HG03175 (cell line): ENCODE measurements at regions not wholly inside any gene's neighbourhood (a gene's known extent, or its start where the extent isn't known, plus 50 kb on each side); places are given as distances from the start of the nearest gene placed in this dataset.
A peak's percentile ranks its signal among the peaks of the same experiment; 100 is the strongest.
"Not testable (repeated sequence)": the region's sequence is repeated elsewhere in the genome, so short reads cannot be mapped to it uniquely, and the experiment has no call there.

Experiments
- ATAC-seq: cut with Tn5 transposase; IDR thresholded peaks from one replicate; pipeline ENCODE4 v1.9.1; 2021; ENCODE audit warnings: mild to moderate bottlenecking, moderate library complexity; ENCODE audit not compliant: unreplicated experiment

- ATAC-seq: no peak
These were observed 57.8 kb downstream of the OR2B2 start for GRCh38 chr6:27854421-27854820.

- no peak for ATAC-seq
These were observed 60.8 kb downstream of the OR2B2 start for GRCh38 chr6:27851440-27851839.

GRCh38 chr6:27849001-27849400, 63.2 kb downstream of the OR2B2 start:
- ATAC-seq: not testable (repeated sequence)

DNA sequence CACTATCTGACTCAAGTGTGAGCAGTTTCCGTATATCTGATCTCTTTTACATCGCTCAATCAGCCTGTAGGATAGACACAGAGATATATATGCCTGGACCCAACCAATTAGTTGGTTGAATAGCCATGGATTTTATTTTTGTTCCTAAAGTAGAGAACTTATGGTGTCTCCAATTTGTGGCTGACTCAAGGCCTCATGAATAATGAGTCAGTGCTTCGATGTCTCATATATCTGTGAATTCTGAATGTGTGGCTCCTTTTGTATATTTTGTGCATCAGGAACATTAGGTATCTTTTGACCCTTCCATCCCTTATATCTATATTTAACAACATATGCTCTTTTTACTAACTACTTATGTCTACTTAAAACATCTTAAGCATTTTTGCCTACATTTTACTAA, 64.5 kb downstream of the OR2B2 start:
- no peak for ATAC-seq

DNA sequence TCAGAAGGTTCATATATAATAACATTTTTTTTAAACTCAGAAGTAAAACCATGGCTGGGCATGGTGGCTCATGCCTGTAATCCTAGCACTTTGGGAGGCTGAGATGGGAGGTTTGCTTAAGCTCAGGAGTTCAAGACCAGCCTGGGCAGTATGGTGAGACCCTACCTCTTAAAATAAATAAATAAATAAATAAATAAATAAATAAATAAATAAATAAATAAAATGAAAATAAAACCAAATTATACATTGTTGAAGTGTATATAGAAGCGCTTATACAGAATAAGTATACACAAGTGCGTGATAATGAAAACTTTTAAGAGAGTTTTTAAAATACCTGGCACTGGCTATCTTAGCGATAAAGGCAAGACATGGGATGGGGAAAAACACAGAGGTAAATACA, 71.6 kb downstream of the OR2B2 start:
- no peak for ATAC-seq

GRCh38 chr6:27839626-27840475, 72.3 kb downstream of the OR2B2 start:
- no peak for ATAC-seq

- ATAC-seq: no peak
These were observed 73.1 kb downstream of the OR2B2 start for GRCh38 chr6:27838945-27839625.

DNA sequence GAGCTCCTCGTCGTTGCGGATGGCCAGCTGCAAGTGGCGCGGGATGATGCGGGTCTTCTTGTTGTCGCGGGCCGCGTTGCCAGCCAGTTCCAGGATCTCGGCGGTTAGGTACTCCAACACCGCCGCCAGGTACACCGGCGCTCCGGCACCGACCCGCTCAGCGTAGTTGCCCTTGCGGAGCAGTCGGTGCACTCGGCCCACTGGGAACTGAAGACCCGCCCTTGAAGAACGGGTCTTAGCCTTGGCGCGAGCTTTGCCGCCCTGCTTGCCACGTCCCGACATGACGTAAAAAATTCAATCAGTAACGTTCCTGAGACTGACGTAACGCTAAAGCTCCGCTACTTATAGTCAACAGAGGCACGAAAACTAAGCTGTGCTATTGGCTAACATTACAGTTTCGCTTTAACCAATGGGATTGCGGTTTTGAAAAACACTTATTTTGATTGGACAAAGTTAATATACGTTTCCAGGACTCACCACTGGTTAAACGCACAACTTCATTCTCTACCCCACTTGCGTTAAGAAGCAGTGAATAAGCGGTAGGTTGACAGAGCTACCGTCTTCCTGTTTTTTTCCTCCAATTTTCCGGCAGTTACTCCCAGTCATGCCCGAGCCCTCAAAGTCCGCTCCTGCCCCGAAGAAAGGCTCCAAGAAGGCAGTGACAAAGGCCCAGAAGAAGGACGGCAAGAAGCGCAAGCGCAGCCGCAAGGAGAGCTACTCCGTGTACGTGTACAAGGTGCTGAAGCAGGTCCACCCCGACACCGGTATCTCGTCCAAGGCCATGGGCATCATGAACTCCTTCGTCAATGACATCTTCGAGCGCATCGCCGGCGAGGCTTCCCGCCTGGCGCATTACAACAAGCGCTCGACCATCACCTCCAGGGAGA, 73.9 kb downstream of the OR2B2 start:
- peak; percentile 76 for ATAC-seq

DNA sequence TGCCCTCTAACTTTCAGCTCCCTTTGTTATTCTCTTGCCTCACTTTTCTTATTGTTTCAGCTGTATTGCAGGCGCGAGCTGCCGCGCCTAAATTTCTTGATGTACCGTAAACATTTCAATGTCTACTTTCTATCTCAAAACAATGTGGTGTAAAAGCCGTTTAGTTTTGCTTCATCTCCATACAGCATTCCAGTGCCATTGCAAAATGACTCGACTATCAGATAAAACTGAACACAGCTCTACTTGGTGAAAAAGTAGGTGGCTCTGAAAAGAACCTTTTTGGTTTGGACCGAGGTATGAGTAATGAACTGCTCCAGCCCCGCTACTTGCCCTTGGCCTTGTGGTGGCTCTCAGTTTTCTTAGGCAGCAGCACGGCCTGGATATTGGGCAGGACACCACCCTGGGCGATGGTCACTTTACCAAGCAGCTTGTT, 74.6 kb downstream of the OR2B2 start:
- ATAC-seq: peak; percentile 6

DNA sequence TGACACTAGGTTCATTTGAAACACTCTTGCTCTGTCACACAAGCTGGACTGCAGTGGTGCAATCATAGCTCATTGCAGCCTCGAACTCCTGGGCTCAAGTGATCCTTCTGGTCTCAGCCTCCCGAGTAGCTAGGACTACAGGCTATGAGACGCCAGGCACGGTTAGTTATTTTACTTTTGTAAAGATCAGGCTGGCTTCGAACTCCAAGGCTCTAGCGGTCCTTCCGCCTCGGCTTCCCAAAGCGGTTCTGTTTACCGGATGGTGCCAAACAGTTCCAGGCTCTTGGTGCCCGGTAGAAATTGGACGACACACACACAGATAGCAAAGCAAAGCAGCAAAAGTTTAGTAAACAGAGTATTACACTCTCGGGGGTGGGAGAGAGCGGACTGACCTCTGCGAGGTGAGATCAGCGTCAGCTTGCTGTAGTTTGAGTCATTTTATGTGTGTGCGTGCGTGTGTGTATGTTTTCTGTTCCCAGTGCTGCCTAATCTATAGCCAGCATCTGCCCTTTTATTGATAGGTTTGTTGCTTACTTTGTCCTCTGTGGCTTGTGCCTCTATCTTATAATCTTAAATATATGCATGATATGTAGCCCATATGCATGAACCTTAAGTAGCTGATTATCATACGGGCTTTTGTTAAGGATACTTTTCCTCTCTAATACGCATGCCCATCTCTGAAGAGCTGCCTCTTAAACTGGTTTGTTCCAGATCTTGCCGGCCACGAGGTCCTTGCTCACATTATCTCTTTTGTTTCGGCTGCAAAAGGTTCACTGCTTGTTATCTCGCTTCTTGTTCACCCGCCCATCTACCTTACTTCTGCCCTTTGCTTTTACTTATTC, 75.2 kb downstream of the OR2B2 start:
- peak; percentile 42 for ATAC-seq

- no peak for ATAC-seq
These were observed 75.9 kb downstream of the OR2B2 start for GRCh38 chr6:27836141-27836782.

GRCh38 chr6:27834879-27835549, 77.2 kb downstream of the OR2B2 start:
- ATAC-seq: no peak

DNA sequence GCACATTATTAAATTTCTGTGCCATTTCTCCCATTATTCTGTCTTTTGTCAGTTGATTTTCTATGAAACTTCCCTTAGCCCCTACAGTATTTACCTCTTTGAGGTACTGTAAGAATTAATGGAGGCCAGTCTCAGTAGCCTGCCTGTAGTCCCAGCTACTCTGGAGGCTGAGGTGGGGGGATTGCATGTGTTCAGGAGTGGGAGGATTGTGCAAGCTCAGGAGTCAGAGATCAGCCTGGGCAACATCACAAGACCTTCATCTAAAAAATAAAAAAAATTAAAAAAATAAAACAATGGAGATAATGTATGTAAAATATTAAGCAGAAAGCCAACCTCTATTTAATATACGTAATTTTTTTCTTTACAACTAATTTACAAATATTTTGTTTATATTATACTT, 77.8 kb downstream of the OR2B2 start:
- ATAC-seq: no peak

- ATAC-seq: peak; percentile 82
These were observed 80.6 kb downstream of the OR2B2 start for GRCh38 chr6:27831434-27832081.

- ATAC-seq: peak; percentile 79
These were observed 81.4 kb downstream of the OR2B2 start for GRCh38 chr6:27830600-27831433.

- no peak for ATAC-seq
These were observed 82.0 kb downstream of the OR2B2 start for GRCh38 chr6:27830212-27830599.

DNA sequence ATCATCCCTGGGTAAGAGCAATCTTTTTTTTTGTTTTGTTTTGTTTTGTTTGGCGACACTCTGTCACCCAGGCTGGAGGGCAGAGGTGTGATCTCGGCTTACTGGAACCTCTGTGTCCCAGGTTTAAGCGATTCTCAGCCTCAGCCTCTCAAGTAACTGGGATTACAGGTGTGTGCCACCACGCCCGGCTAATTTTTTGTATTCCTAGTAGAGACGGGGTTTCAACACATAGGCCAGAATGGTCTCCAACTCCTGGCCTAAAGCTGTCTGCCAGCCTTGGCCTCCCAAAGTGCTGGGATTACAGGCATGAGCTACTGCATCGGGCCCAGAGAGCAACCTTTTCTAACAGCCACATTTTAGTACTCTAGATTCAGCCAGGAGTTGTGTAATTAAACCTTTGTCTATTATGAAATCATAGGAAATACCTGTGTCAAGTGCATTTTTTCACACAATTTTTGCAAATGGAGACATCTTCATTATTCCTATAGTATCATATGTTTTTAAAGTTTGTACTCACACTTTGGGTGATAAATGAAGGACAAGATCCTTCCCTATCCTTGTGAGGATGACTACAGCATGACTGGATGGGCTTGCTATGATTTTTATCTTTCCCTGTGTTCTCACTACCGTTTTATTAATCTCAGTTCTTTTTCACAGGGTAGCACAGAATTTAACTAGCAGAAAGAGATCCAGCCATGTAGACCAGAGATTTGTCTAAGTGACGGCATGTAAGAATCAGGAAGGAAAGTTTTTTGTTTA, 82.6 kb downstream of the OR2B2 start:
- no peak for ATAC-seq
